Tibial nerve (tissue), 4 donors: ENCODE measurements at regions not wholly inside any gene's neighbourhood (a gene's known extent, or its start where the extent isn't known, plus 50 kb on each side); places are given as distances from the start of the nearest gene placed in this dataset.

ENCODE experiments used
- CTCF ChIP-seq, 5 experiments: fragments of 200-600 bp in 3 of 5; fragments of 450-650 bp in 2 of 5; sonication (generic) in 3 of 5; IDR thresholded peaks; one replicate each; pipeline ENCODE4 v1.5.1; 2016 to 2019; ENCODE audit warnings: antibody characterized with exemption in 5 of 5, mild to moderate bottlenecking in 3 of 5, moderate library complexity in 2 of 5
- EP300 ChIP-seq, 2 donors: sonication (generic); formaldehyde crosslinking; IDR thresholded peaks; one replicate each; pipeline ENCODE4 v1.6.1; 2017; ENCODE audit warnings: antibody characterized with exemption in 2 of 2, mild to moderate bottlenecking in 1 of 2
- POLR2A ChIP-seq, 2 donors: fragments of 450-650 bp; IDR thresholded peaks; one replicate each; pipeline ENCODE4 v1.6.1; 2017; ENCODE audit warnings: antibody characterized with exemption in 2 of 2, mild to moderate bottlenecking in 2 of 2, moderate library complexity in 2 of 2

GRCh38 chr4:45713996-45714395 lies 409.9 kb downstream of the GABRG1 start:
- TF ChIP-seq CTCF (IDR thresholded peaks at IDR 0.05): no peak
- TF ChIP-seq POLR2A (IDR thresholded peaks at IDR 0.05): no peak
- no peak for TF ChIP-seq EP300 (IDR thresholded peaks at IDR 0.05)
